GM12878 (cell line): ENCODE measurements at regions not wholly inside any gene's neighbourhood (a gene's known extent, or its start where the extent isn't known, plus 50 kb on each side); places are given as distances from the start of the nearest gene placed in this dataset.
"Not testable (repeated sequence)": the region's sequence is repeated elsewhere in the genome, so short reads cannot be mapped to it uniquely, and the experiment has no call there.

ENCODE experiments used
- ATAC-seq: fragments of 200-7000 bp; cut with Tn5 transposase; 3 replicates; pipeline ENCODE4 v1.9.1; 2020; ENCODE audit warnings: mild to moderate bottlenecking, moderate library complexity
- BruUV-seq: library from RNA; stranded (reverse); fragments of 400-500 nt; replicated peaks from 2 replicates; lab custom pipeline; 2021; lab: Mats Ljungman, UMichigan
- CTCF ChIA-PET: fragments of 300-600 bp; sonication (Branson Sonifier 250); formaldehyde crosslinking; extraction: SDS; loops from one replicate; lab custom pipeline; 2021; ENCODE audit warnings: inconsistent platforms; lab: Yijun Ruan, JAX
- POLR2A ChIA-PET: fragments of 350-600 bp; formaldehyde crosslinking; extraction: SDS; loops from one replicate; lab custom pipeline; 2021; ENCODE audit warnings: inconsistent platforms; lab: Charles Lee
- RAD21 ChIA-PET: fragments of 300-600 bp; sonication (Branson Sonifier 250); formaldehyde crosslinking; loops from one replicate; lab custom pipeline; 2023; ENCODE audit warnings: antibody characterized with exemption; ENCODE audit not compliant: unreplicated experiment; lab: Charles Lee
- SMC1A ChIA-PET: fragments of 300-600 bp; sonication (Branson Sonifier 250); formaldehyde crosslinking; loops from one replicate; lab custom pipeline; 2023; ENCODE audit not compliant: unreplicated experiment, uncharacterized antibody; lab: Charles Lee
- DNase-seq: peaks from one replicate; pipeline ENCODE4 v3.0.0-alpha.2; 2011; ENCODE audit warnings: low read depth, low spot score
- FAIRE-seq: peaks from 3 replicates; lab custom pipeline; 2011; peaks lifted over from hg19 to GRCh38; lab: Jason Lieb, UNC
- H2AFZ ChIP-seq: 2 replicates; pipeline ENCODE4 v1.6.0; 2011; ENCODE audit warnings: low read depth, low read length, control low read depth; ENCODE audit not compliant: control insufficient read depth
- H3K27ac ChIP-seq: 2 replicates; pipeline ENCODE4 v1.5.1; 2011; ENCODE audit warnings: control low read depth; ENCODE audit not compliant: control insufficient read depth, insufficient read depth
- H3K27me3 ChIP-seq, 2 experiments: replicated peaks in 1 of 2; 2 replicates each; pipeline versions ENCODE4 v1.6.0 to v1.6.1; 2011; ENCODE audit warnings: low read length in 1 of 2; ENCODE audit not compliant: control insufficient read depth in 2 of 2, insufficient read depth in 2 of 2
- H3K36me3 ChIP-seq, 2 experiments: 2 replicates each; pipeline ENCODE4 v1.5.1; 2011; ENCODE audit warnings: low read length in 1 of 2; ENCODE audit not compliant: control insufficient read depth in 2 of 2, insufficient read depth in 2 of 2
- H3K4me1 ChIP-seq: 2 replicates; pipeline ENCODE4 v1.6.1; 2011; ENCODE audit warnings: mild to moderate bottlenecking, low read length, moderate library complexity, mixed read lengths; ENCODE audit not compliant: control insufficient read depth, insufficient read depth
- H3K4me2 ChIP-seq: 2 replicates; pipeline ENCODE4 v1.6.0; 2011; ENCODE audit warnings: control low read depth; ENCODE audit not compliant: control insufficient read depth, insufficient read depth
- H3K4me3 ChIP-seq: fragments of 200-600 bp; sonication (generic); 2 replicates; pipeline ENCODE4 v1.5.1; 2016
- H3K79me2 ChIP-seq: 2 replicates; pipeline ENCODE4 v1.6.0; 2011; ENCODE audit warnings: low read length; ENCODE audit not compliant: control insufficient read depth, insufficient read depth
- H3K9ac ChIP-seq: 2 replicates; pipeline ENCODE4 v1.8.0; 2011; ENCODE audit warnings: low read length, control low read depth, mixed read lengths; ENCODE audit not compliant: control insufficient read depth, insufficient read depth
- H3K9me3 ChIP-seq: replicated peaks from 3 replicates; pipeline ENCODE4 v1.5.1; 2011; ENCODE audit warnings: mild to moderate bottlenecking, low read length; ENCODE audit not compliant: control insufficient read depth, insufficient read depth
- H4K20me1 ChIP-seq: 2 replicates; pipeline ENCODE4 v1.6.0; 2011; ENCODE audit not compliant: control insufficient read depth, insufficient read depth
- ATF2 ChIP-seq: IDR thresholded peaks from 2 replicates; pipeline ENCODE4 v1.6.1; 2012; ENCODE audit warnings: low read length, inconsistent platforms
- BCL3 ChIP-seq: IDR thresholded peaks from 2 replicates; pipeline ENCODE4 v1.6.1; 2011; ENCODE audit warnings: borderline replicate concordance, low read depth, mild to moderate bottlenecking, moderate library complexity, low read length; ENCODE audit not compliant: insufficient read depth, poor library complexity, severe bottlenecking
- CTCF ChIP-seq, 3 experiments: IDR thresholded peaks in 2 of 3; conservative IDR thresholded peaks in 1 of 3; 2 replicates each; pipeline ENCODE4 v1.5.1; 2011; ENCODE audit warnings: low read depth in 3 of 3, low read length in 3 of 3, mild to moderate bottlenecking in 3 of 3, control low read depth in 2 of 3, moderate library complexity in 2 of 3, inconsistent platforms in 1 of 3, mixed read lengths in 1 of 3; ENCODE audit not compliant: control insufficient read depth in 2 of 3, insufficient read depth in 1 of 3; ENCODE audit errors: extremely low read depth in 1 of 3
- WGBS: methylation state at CpG from one replicate; pipeline ENCODE4 v1.1.6; 2016; ENCODE audit warnings: low lambda C conversion rate; ENCODE audit not compliant: insufficient replicate concordance, insufficient coverage; ENCODE audit errors: missing lambda C conversion rate; 5-methylcytosine and 5-hydroxymethylcytosine counted together
- in situ Hi-C: fragments of 300-500 bp; cut with MboI; formaldehyde crosslinking; loops from 9 replicates; pipeline ENCODE4 v1.14.3; 2018; ENCODE audit warnings: mixed read lengths
- intact Hi-C: fragments of 100-400 bp; cut with micrococcal nuclease; formaldehyde crosslinking; loops from one replicate; pipeline ENCODE4 v1.14.2; 2022; ENCODE audit not compliant: unreplicated experiment

- no peak for TF ChIP-seq CTCF (IDR thresholded peaks at IDR 0.05 in 2 of 3, conservative IDR thresholded peaks at IDR 0.05 in 1 of 3; ENCODE audit: control insufficient read depth in 2 of 3, extremely low read depth in 1 of 3, insufficient read depth in 1 of 3, low read depth in 3 of 3, low read length in 3 of 3)
- peak; percentile 46 for TF ChIP-seq ATF2
- TF ChIP-seq BCL3, result no peak
- TF ChIP-seq, all 136 proteins: peak for 27
These were observed 125.1 kb upstream of the XIST start (continued) for GRCh38 chrX:73977542-73978169.

- ATAC-seq, H3K79me2 ChIP-seq, CTCF ChIA-PET, H3K27me3 ChIP-seq, H3K4me1 ChIP-seq, RAD21 ChIA-PET, DNase-seq, H2AFZ ChIP-seq, H3K36me3 ChIP-seq, in situ Hi-C loops, H3K9ac ChIP-seq, H3K4me2 ChIP-seq, H3K4me3 ChIP-seq, POLR2A ChIA-PET, H3K9me3 ChIP-seq, BruUV-seq, H3K27ac ChIP-seq, intact Hi-C loops, H4K20me1 ChIP-seq, FAIRE-seq: not testable (repeated sequence)
- WGBS, result 93% methylated on average over 22 of the region's 22 CpGs
- SMC1A ChIA-PET, result interaction anchor here (1.3 kb wide), 1 partner anchor 20 kb away, joined by 5 read pairs; no protein-coding TSS in a partner anchor
These were observed 114.9 kb upstream of the XIST start for GRCh38 chrX:73967461-73967860.
